Activated CD8-positive, alpha-beta memory T cell treated with anti-CD3 and anti-CD28 coated beads, Interleukin-2, amount 50 U/mL, for 1 hour (primary cell): ENCODE measurements at regions not wholly inside any gene's neighbourhood (a gene's known extent, or its start where the extent isn't known, plus 50 kb on each side); places are given as distances from the start of the nearest gene placed in this dataset.
"Not testable (repeated sequence)": the region's sequence is repeated elsewhere in the genome, so short reads cannot be mapped to it uniquely, and the experiment has no call there.

Experiments used
- DNase-seq: peaks from one replicate; pipeline ENCODE4 v3.0.0-alpha.2; 2020; ENCODE audit errors: extremely low read depth

DNA sequence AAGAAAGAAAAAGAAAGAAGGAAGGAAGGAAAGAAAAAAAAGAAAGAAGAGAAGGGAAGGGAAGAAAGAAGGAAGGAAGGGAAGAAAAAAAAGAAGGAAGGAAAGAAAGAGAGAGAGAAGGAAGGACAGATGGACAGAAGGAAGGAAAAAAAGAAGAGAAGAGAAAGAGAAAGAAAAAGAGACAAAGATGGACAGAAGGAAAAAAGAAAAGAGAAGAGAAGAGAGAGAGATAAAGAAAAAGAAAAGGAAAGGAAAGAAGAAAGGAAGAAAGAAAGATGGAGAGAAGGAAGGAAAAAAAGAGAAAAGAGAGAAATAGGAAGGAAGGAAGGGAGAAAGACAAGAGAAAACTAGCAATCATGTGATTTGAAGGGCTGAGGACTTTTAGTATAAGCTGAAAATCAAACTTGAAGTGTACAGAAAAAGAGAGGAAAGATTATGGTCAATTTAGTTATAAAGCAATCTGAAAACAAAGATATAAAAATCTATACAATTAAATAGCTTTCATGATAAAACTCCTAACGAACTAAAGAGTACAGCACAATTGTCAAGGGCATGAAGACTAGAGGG lies 115.3 kb downstream of the LTN1 start:
- DNase-seq: no peak

DNA sequence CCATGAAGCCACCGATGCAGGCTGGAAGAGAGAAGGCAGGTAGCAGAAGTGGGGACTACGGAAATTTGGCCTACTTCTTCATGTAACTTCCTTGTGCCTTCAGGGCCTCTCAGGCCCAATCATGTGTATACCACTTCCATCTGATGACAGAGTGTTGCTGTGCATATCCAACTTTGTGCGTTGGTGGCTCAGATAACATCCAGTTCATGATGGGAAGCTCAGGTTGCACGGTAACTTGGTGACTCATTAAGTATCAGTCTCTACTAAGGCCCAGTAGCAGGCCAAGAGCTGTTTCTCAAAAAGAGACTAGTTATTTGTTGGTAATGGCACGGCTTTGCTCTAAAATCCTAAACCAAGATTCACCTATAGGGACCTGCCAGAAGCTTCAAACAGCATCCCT lies 117.6 kb downstream of the LTN1 start:
- DNase-seq: no peak

DNA sequence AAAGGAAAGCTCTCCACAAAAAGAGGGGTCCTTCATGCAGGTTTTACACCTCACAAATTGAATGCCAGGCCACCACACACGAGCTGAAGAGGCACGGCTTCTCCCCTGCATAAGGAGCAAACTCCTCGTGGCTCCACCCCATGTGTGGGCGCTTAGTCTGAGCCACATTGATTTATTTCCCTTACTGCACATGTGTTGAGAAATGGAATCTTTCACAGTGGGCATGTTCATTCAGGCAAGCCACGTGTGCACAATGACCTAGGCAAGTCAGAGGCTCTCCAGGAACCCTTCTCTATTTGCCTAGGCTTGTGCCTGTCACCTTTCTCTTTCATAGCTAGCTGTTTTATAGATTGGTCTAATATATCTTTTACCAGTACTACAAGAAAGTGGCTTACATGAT lies 120.5 kb downstream of the LTN1 start:
- no peak for DNase-seq

DNA sequence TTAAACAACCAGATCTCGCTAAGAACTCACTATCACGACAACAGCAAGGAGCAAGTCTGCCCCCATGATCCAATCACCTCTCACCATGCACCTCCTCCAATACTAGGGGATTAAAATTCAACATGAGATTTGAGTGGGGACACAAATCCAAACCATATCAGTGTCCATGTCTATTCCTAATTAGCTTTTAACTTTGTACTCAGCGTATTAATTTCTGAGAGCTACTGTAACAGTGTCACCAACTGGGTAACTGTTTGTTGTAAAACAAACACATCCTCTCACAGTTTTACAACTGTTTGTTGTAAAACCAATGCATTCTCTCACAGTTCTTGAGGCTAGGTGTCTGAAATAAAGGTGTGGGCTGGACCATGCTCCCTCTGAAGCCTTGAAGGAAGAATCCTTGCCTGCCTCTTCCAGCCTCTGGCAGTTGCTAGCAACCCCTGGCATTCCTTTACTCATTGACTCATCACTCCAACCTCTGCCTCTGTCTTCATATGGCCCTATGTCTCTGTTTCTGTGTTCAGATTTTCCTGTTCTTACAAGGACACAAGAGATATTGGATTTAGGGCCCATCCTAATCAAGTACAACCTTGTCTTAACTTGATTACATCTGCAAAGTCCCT lies 121.2 kb downstream of the LTN1 start:
- no peak for DNase-seq

DNA sequence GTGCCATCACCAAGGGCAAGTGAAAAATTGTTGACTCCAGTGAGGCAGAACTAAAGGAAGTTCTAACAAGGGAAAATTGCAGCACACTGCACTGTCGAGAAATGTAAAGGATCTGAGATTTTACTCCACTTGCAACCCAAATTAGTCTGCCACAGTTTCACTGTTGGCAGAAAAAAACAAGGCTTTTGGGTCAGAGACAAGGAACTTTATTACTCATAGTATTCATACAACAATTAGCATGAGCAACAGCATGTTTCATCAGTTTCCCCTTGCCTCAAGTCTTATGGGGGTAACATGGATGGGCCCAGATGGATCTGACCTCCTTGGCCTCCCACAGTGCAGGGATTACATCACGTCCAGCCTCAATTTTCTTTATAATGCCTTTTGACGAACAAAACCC lies 125.3 kb downstream of the LTN1 start:
- DNase-seq: no peak

DNA sequence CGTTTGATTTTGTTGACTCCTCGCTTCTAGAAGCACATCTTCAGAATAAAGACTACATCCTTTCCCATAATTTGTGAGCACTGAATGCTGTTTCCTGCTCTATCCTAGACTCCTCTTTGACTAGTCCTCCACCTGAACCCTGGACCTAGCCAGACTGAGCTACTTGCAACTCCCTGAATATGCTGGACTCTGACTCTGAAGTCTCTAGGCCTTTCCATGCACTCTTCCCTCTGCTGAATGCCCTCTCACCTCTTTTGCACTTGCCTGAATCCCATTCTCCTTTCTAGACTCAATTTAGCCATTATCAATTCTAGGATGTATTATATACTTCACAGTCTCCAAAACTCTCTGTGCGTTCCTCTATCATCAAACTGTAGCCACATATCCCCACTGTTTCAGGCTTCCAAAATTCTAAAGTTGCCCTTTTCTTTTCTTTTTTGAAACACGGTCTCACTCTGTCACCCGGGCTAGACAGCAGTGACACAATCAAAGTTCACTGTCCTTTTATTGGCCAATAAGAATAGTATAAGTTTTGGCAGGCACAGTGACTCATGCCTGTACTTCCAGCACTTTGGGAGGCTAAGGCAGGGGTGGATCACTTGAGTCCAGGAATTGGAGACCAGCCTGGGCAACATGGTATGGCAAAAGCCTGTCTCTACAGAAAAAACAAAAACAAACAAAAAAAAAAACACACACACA lies 127.0 kb downstream of the LTN1 start:
- no peak for DNase-seq

DNA sequence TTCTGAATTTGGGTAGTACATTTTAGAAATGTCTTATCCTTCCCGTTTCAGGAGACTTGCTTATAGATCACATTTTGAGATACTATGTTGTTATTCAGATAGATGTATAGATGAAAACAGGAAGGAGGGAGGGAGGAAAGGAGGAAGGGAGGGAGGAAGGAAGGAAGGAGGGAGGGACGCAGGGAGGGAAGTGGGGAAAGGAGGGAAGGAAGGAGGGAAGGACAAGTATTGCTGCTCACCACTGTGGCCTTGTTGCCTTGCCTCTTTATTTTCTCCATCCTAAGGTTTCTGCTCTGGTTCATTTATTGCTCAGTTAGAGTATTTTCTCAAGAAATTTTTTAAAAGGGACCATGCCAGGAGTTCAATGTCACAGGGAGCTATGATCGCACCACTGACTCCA lies 134.3 kb downstream of the LTN1 start:
- no peak for DNase-seq

DNA sequence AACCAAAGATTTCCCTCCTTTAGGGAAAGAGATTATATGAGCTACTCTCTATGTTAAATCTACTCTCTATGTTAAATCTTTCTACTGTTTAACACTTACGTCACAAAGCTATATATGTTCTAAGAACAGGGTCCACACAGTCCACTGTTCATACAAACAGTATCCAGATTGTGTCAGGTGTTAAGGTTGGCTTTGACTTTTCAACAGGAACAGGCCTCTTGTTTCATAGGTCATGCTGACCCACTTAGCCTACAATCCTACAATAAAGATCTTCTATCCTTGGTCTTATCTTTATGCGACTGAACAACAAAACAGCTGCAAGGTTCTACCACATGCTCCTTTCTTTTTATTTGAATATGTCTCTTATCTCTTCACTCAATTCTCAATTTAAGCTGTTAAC lies 134.9 kb downstream of the LTN1 start:
- DNase-seq: no peak

DNA sequence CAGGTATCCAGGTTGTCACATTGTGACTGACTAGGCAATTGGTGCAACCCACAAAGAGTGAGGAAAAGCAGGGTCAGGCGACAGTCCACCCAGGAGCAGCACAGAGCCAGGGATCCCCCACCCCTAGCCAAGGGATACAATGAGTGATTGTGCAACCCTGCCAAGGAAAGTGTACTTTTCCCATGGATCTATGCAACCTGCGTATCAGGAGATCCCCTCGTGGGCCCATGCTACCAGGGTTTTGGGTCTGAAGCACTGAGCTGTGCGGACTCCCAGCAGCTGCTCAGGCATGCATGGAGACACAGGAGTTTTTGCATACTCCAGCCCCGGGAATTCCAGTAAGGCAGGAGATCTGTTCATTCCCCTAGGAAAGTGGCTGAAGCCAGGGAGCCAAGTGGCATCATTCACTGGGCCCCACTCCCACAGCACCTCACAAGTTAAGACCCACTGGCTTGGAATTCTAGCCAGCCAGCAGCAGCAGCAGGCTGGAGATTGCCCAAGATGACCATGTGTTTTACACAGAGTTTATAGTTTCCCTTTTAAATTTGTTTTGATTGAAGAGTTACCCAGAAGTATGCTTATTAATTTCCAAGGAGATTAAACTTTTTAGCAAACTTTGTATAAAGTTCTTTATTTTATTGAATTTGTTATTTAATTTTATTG lies 136.0 kb downstream of the LTN1 start:
- no peak for DNase-seq

DNA sequence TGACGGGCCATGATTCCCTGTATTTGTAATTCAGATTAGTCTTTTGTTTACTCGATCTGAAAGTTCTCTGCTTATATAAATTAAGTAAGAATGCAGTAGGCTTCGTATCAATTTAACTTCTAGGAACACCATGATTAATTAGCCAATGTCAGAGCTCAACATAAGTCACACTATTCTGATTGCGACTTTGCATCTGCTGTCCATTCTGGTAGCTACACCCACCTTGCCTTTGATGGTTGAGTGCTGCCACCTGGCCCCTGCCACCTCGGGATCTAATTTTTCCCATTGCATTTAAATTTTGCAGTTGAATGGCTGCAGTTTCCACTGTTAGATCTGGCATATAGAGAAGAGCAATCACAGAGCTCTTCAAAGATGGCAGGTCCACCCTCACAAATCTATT lies 140.0 kb downstream of the LTN1 start:
- no peak for DNase-seq

DNA sequence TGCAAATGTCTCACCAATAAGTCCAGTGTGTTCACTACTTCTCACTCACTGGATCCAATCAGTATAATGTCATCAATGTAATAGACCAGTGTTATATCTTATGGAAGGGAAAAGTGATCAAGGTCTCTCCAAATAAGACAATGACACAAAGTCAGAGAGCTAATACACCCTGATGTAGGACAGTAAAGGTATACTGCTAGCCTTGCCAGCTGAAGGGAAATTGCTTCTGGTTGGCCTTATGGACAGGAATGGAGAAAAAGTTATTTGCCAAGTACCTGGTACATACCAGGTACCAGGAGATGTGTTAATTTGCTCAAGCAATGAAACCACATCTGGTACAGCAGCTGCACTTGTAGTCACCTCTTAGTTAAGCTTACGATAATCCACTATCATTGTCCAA lies 141.0 kb downstream of the LTN1 start:
- DNase-seq: no peak

DNA sequence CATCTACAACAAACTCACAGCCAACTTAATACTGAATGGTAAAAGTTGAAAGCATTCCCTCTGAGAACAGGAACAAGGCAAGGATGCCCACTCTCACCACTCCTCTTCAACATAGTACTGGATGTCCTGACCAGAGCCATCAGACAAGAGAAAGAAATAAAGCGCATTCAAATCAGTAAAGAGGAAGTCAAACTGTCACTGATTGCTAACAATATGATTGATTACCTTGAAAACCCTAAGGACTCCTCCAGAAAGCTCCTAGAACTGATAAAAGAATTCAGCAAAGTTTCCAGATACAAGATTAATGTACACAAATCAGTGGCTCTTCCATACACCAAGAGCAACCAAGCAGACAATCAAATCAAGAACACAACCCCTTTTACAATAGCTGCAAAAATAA lies 153.4 kb downstream of the LTN1 start:
- not testable (repeated sequence) for DNase-seq

DNA sequence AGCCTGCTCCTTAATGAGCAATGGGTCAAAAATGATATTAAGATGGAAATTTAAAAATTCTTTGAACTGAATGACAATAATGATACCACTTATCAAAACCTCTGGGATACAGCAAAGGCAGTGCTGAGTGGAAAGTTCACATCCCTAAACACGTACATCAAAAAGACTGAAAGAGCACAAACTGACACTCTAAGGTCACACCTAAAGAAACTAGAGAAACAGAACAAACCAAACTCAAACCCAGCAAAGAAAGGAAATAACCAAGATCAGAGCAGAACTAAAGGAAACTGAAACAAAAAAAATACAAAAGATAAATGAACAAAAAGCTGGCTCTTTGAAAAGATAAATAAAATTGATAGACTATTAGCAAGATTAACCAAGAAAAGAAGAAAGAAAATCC lies 155.3 kb downstream of the LTN1 start:
- not testable (repeated sequence) for DNase-seq

DNA sequence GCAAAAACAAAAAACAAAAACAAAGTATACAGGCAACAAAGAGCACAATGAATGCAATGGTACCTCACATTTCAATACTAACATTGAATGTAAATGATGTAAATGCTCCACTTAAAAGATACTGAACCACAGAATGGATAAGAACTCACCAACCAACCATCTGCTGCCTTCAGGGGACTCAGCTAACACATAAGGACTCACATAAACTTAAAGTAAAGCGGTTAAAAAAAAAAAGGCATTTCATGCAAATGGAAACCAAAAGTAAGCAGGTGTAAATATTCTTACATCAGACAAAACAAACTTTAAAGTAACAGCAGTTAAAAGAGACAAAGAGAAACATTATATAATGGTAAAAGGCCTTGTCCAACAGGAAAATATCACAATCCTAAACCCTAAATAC lies 156.1 kb downstream of the LTN1 start:
- not testable (repeated sequence) for DNase-seq

DNA sequence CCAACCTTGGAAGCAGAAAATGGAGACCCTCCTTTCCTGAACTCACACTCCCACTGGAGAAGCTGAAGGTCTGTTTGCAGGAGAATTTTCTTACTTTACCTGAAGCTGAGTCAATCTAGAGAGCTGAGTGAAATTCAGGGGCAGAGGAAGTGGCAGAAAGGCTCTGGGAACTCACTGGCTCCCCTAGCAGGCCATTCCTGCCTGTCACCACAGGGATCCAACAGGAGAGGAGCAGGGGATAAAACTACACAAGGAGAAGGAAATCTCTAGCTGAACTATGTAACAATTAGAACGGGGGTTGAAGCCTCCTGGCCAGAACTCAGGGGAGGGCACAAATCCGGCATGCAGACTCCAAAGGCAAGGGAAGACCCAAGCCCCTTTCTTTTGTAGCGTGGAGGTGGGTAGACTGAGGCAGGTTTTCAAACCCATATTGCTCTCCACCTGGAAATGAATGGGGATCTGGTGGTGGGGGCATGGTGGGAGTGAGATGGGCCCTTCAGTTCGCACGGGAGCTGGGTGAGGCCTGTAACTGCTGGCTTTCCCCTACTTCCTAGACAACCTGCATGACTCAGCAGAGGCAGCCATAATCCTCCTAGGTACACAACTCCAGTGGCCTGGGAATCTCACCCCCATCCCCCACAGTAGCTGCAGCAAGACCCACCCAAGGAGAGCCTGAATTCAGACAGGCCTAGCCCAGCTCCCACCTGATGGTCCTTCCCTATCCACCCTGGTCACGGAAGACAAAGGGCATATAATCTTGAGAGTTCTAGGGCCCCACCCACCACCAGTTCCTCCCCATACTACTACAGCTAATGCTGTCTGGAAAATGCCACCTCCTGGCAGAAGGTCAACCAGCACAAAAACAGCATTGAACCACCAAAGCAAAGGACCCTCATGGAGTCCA lies 158.1 kb downstream of the LTN1 start:
- no peak for DNase-seq

DNA sequence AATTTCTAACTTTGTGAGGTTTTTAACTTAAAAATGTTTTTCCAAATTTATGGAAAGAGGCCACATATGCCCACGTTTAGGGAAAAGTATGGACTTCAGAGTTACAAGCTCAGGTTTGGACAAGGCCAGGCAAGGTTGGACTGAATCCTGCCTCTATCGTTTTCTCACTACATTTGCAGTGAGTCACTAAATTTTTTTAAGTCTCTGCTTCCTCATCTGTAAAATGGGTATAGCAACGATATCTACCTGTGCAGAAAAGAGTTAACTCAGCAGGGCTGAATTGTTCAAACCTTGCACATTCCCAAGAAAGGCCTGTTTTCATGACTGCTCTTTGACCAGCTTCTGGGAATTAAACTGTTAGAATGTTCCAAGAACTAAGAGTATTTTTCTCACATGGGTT lies 159.1 kb downstream of the LTN1 start:
- DNase-seq: no peak

DNA sequence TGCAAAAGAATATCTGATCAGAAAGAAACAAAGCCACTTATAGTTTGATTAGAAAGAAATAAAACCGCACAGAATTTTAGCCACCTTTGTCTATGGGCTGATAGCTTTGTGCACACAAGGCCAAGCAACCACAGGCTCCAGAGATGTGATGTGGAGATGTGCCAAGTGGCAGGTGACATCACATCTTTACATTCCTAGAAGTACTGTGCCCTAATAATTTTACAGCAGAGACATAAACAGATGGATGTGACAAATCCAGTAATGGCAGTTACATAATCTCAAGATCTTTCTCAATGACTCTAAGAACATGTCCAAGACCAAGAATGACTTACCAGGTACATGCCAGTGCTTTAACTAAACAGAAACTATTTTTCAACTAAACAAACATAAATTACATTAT lies 159.5 kb downstream of the LTN1 start:
- no peak for DNase-seq

DNA sequence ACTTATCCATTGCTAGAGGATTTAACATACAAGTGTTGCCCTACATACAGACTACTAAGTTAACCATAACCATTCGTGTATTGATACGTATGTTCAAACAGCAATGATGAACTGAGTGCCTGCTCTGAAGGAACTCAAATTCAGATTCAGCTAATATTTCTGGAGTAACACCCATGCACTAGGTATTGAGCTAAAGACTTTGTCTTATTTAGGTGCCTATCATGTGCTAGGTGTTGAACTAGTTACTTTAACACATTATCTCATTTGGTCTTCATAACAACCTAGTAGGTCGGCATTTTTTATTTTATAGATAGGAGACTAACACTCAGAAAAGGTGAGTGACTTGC lies 160.0 kb downstream of the LTN1 start:
- DNase-seq: no peak

DNA sequence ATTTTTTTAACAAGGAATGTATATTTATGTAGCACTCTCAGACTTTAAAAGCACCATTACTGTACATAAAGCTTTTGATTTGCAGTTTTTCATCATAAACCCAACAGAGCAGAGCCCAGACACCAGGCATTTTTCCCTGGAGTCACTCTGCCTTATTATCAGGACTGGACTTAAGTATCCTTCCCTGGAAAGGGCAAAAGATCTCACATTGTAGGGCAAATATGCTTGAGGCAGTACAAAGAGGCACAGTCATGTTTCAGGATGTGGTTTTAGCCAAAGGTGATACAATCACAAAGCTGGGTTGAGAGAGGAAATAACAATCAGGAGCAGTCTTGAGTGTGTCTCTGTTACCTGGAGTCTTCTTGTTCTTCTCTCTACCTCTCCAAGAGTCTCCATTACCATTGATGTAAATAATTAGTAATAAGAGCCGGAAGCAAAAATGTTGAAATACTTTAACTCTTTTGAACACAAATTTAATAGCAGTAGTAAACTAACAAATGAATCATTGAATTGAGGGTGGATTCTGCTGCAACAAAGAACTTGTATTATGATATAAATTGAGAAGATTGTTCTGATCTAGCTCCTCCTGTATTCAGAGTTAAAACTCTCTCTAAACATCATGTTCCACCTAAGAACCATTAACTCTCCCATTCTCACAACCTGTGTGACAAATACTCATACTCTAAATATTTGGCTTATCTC lies 160.5 kb downstream of the LTN1 start:
- DNase-seq: no peak

DNA sequence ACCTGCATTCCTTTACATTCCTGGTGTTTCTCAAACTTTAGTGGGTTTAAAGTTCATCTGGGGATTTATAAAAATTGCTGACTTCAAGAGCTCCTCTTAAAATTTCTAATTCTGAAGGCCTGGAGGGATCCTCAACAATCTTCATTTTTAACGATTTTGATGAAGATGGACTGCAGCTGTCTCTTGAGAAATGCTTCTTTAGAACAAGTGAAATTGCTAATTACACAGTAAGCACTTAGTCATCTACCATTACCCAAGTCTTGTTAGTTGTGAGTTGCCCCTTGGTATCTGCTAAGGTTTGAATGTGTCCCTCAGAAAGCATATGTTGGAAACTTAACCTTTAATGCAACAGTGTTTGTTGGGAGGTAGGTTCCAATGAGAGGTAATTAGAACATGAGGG lies 163.7 kb downstream of the LTN1 start:
- no peak for DNase-seq

DNA sequence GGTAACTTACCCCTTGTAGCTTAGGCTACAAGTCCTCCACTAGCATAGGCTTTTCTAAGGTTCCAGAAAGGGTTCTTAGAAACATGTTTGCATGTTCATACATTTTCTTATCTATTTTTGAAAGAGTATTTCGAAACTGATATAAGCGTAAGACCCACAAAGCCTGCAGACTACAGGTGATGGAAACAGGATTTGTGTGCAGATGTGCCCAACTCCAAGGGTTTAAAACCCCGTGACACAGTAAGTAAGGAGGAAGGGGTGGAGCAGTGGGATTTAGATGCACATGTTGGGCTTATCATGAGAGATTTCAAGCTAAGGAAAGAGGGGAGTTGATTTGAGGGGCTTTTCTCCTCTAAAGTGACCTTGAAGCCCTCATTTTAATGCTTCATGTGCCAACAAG lies 164.7 kb downstream of the LTN1 start:
- DNase-seq: no peak

DNA sequence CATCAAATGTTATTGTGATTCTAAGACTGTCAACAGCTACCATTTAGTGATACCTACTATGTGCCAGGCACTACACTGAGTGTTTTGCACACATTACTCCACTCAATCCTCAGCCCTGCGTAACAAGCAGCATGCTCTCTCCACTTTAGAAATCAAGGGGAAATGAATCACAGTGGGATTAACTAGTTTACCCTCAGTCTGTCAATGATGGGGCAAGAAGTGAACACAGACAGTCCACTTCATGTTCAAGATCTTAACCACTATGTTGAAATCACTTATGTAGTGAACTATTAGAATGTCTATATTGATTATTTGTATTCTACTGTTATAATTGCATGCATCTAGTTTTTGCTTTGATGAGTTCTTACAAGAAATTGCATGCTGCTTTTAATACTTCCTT lies 165.3 kb downstream of the LTN1 start:
- DNase-seq: no peak
